Liver (tissue), 3 donors: ENCODE measurements at regions not wholly inside any gene's neighbourhood (a gene's known extent, or its start where the extent isn't known, plus 50 kb on each side); places are given as distances from the start of the nearest gene placed in this dataset.
"Not testable (repeated sequence)": the region's sequence is repeated elsewhere in the genome, so short reads cannot be mapped to it uniquely, and the experiment has no call there.

ENCODE experiments used
- EGR1 ChIP-seq, 2 donors: IDR thresholded peaks; 2 replicates each; pipeline ENCODE4 v1.6.1; 2016 to 2018; ENCODE audit warnings: antibody characterized with exemption in 2 of 2, low read depth in 2 of 2
- GABPA ChIP-seq, 2 donors: IDR thresholded peaks in 1 of 2; conservative IDR thresholded peaks in 1 of 2; 2 replicates each; pipeline ENCODE4 v1.6.1; 2016; ENCODE audit warnings: antibody characterized with exemption in 2 of 2, mild to moderate bottlenecking in 1 of 2, moderate library complexity in 1 of 2
- HNF4G ChIP-seq: IDR thresholded peaks from 2 replicates; pipeline ENCODE4 v1.6.1; 2016; ENCODE audit warnings: antibody characterized with exemption
- JUND ChIP-seq, 2 donors: IDR thresholded peaks; 2 replicates each; pipeline ENCODE4 v1.6.1; 2016; ENCODE audit warnings: antibody characterized with exemption in 2 of 2
- SP1 ChIP-seq: IDR thresholded peaks from 2 replicates; pipeline ENCODE4 v1.6.1; 2018; ENCODE audit warnings: antibody characterized with exemption, mild to moderate bottlenecking
- TAF1 ChIP-seq: conservative IDR thresholded peaks from 2 replicates; pipeline ENCODE4 v1.6.1; 2016; ENCODE audit warnings: antibody characterized with exemption, mild to moderate bottlenecking
- YY1 ChIP-seq: IDR thresholded peaks from 2 replicates; pipeline ENCODE4 v1.6.1; 2016; ENCODE audit warnings: antibody characterized with exemption, mild to moderate bottlenecking
- TF ChIP-seq, protein P1 (sequence below): fragments of 150-350 bp; IDR thresholded peaks from 2 replicates; pipeline ENCODE4 v1.5.1; 2017; ENCODE audit warnings: improper control_type of control experiment, low read depth, low read length; ENCODE audit not compliant: missing input control
- TF ChIP-seq, protein P2 (sequence below): IDR thresholded peaks from 2 replicates; pipeline ENCODE4 v1.6.1; 2016; ENCODE audit warnings: antibody characterized with exemption
- TF ChIP-seq, protein P3 (sequence below): IDR thresholded peaks from 2 replicates; pipeline ENCODE4 v1.6.1; 2016; ENCODE audit warnings: antibody characterized with exemption, mild to moderate bottlenecking
- TF ChIP-seq, protein P4 (sequence below): IDR thresholded peaks from 2 replicates; pipeline ENCODE4 v1.6.1; 2016; ENCODE audit warnings: antibody characterized with exemption
- TF ChIP-seq, protein P5 (sequence below): IDR thresholded peaks from 2 replicates; pipeline ENCODE4 v1.6.1; 2016; ENCODE audit warnings: antibody characterized with exemption
- donor health status: healthy.
- donor health status: healthy.

DNA sequence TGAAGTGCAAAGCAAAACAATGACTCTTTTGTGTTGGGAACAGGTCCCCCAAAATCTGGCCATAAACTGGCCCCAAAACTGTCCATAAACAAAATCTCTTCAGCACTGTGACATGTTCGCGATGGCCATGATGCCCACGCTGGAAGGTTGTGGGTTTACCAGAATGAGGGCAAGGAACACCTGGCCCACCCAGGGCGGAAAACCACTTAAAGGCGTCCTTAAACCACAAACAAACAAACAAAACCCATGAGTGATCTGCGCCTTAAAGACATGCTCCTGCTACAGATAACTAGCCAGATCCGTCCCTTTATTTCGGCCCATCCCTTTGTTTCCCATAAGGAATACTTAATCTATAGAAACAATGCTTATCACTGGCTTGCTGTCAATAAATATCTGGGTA is 1460.9 kb upstream of the SEL1L start:
- TF ChIP-seq, protein P1, sequence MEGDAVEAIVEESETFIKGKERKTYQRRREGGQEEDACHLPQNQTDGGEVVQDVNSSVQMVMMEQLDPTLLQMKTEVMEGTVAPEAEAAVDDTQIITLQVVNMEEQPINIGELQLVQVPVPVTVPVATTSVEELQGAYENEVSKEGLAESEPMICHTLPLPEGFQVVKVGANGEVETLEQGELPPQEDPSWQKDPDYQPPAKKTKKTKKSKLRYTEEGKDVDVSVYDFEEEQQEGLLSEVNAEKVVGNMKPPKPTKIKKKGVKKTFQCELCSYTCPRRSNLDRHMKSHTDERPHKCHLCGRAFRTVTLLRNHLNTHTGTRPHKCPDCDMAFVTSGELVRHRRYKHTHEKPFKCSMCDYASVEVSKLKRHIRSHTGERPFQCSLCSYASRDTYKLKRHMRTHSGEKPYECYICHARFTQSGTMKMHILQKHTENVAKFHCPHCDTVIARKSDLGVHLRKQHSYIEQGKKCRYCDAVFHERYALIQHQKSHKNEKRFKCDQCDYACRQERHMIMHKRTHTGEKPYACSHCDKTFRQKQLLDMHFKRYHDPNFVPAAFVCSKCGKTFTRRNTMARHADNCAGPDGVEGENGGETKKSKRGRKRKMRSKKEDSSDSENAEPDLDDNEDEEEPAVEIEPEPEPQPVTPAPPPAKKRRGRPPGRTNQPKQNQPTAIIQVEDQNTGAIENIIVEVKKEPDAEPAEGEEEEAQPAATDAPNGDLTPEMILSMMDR, result not testable (repeated sequence)
- not testable (repeated sequence) for TF ChIP-seq TAF1; JUND (IDR thresholded peaks at IDR 0.05); SP1; GABPA (IDR thresholded peaks at IDR 0.05 in 1 of 2, conservative IDR thresholded peaks at IDR 0.05 in 1 of 2); EGR1 (IDR thresholded peaks at IDR 0.05; ENCODE audit: low read depth in 2 of 2); HNF4G; YY1
- TF ChIP-seq, protein P2, sequence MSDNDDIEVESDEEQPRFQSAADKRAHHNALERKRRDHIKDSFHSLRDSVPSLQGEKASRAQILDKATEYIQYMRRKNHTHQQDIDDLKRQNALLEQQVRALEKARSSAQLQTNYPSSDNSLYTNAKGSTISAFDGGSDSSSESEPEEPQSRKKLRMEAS, result not testable (repeated sequence)
- TF ChIP-seq, protein P3, sequence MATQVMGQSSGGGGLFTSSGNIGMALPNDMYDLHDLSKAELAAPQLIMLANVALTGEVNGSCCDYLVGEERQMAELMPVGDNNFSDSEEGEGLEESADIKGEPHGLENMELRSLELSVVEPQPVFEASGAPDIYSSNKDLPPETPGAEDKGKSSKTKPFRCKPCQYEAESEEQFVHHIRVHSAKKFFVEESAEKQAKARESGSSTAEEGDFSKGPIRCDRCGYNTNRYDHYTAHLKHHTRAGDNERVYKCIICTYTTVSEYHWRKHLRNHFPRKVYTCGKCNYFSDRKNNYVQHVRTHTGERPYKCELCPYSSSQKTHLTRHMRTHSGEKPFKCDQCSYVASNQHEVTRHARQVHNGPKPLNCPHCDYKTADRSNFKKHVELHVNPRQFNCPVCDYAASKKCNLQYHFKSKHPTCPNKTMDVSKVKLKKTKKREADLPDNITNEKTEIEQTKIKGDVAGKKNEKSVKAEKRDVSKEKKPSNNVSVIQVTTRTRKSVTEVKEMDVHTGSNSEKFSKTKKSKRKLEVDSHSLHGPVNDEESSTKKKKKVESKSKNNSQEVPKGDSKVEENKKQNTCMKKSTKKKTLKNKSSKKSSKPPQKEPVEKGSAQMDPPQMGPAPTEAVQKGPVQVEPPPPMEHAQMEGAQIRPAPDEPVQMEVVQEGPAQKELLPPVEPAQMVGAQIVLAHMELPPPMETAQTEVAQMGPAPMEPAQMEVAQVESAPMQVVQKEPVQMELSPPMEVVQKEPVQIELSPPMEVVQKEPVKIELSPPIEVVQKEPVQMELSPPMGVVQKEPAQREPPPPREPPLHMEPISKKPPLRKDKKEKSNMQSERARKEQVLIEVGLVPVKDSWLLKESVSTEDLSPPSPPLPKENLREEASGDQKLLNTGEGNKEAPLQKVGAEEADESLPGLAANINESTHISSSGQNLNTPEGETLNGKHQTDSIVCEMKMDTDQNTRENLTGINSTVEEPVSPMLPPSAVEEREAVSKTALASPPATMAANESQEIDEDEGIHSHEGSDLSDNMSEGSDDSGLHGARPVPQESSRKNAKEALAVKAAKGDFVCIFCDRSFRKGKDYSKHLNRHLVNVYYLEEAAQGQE, result not testable (repeated sequence)
- TF ChIP-seq, protein P4, sequence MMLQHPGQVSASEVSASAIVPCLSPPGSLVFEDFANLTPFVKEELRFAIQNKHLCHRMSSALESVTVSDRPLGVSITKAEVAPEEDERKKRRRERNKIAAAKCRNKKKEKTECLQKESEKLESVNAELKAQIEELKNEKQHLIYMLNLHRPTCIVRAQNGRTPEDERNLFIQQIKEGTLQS, result not testable (repeated sequence)
- TF ChIP-seq, protein P5, sequence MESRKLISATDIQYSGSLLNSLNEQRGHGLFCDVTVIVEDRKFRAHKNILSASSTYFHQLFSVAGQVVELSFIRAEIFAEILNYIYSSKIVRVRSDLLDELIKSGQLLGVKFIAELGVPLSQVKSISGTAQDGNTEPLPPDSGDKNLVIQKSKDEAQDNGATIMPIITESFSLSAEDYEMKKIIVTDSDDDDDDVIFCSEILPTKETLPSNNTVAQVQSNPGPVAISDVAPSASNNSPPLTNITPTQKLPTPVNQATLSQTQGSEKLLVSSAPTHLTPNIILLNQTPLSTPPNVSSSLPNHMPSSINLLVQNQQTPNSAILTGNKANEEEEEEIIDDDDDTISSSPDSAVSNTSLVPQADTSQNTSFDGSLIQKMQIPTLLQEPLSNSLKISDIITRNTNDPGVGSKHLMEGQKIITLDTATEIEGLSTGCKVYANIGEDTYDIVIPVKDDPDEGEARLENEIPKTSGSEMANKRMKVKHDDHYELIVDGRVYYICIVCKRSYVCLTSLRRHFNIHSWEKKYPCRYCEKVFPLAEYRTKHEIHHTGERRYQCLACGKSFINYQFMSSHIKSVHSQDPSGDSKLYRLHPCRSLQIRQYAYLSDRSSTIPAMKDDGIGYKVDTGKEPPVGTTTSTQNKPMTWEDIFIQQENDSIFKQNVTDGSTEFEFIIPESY, result not testable (repeated sequence)
